SJSA1 (cell line): ENCODE measurements at regions not wholly inside any gene's neighbourhood (a gene's known extent, or its start where the extent isn't known, plus 50 kb on each side); places are given as distances from the start of the nearest gene placed in this dataset.

Experiments
- DNase-seq, 2 experiments: peaks; one replicate each; pipeline ENCODE4 v3.0.0-alpha.2; 2015 to 2020; ENCODE audit warnings: low spot score in 2 of 2, low read depth in 1 of 2
- H3K27ac ChIP-seq: fragments of 250-450 bp; sonication (Bioruptor Pico); 2 replicates; pipeline ENCODE4 v1.5.1; 2020; ENCODE audit warnings: mild to moderate bottlenecking, moderate library complexity
- H3K27me3 ChIP-seq: fragments of 250-450 bp; sonication (Bioruptor Pico); replicated peaks from 2 replicates; pipeline ENCODE4 v1.5.1; 2020; ENCODE audit warnings: mild to moderate bottlenecking, moderate library complexity
- H3K36me3 ChIP-seq: fragments of 250-450 bp; sonication (Bioruptor Pico); 2 replicates; pipeline ENCODE4 v1.5.1; 2020; ENCODE audit warnings: mild to moderate bottlenecking
- H3K4me1 ChIP-seq: fragments of 250-450 bp; sonication (Bioruptor Pico); replicated peaks from 2 replicates; pipeline ENCODE4 v1.6.1; 2021; ENCODE audit warnings: mild to moderate bottlenecking
- H3K4me3 ChIP-seq: fragments of 250-450 bp; sonication (Bioruptor Pico); 2 replicates; pipeline ENCODE4 v1.5.1; 2020; ENCODE audit warnings: mild to moderate bottlenecking
- H3K9me3 ChIP-seq: fragments of 250-450 bp; sonication (Bioruptor Pico); replicated peaks from 2 replicates; pipeline ENCODE4 v1.5.1; 2020; ENCODE audit warnings: mild to moderate bottlenecking

DNA sequence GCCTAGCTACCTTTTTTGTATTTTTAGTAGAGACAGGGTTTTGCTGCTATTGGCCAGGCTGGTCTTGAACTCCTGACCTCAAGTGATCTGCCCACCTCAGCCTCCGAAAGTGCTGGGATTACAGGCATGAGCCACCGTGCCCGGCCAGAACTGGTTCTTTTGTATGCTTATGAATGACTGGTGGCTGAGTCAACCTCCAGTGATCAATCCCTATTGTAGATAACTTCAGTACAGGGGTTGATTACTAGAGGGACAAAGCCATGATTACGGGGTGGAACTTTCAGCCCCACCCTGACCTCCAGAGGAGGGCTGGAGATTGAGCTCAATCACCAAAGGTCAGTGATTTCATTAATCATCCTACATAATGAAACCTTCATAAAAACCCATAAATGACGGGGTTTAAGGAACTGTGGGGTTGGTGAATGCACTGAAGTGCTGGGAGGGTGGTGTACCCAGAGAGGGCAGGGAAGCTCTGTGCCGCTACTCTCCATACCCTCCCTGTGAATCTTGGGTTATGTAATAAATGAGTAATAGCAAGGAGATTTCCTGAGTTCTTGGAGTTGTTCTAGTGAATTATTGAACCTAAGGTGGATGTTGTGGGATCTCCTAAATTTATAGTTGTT lies 281.8 kb upstream of the CXCR4 start:
- H3K4me3 ChIP-seq: no peak overlapping the region
- H3K9me3 ChIP-seq: 0 out of 2 replicates have a peak, but pooled peaks cover 5% of the 10 kb centered on the region
- H3K4me1 ChIP-seq: no peaks in the 10 kb centered on the region
- no peak for DNase-seq
- H3K27ac ChIP-seq: no peak overlapping the region
- H3K36me3 ChIP-seq: no peaks in the 10 kb centered on the region
- no peaks in the 10 kb centered on the region; the same call in 1 of the 2 replicates for H3K27me3 ChIP-seq

DNA sequence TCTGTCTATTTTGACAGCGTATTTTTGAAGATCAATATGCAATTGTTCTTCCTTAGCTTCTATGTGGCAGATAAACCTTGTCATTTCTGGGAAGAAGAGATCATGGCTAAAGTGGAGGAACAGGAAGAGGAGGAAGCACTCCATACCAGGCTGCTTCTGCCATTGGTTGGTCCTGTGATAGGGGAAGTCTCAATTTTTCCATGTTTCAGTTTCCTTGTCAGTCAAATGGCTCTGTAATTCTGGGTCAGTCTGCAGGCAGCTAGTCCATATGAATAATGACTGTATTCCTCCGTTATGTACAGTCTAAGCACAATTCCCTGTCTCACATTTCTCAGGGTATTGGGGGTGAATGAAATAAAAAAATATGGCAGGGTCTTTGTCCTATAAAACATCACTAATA lies 277.6 kb upstream of the CXCR4 start:
- Histone ChIP-seq H3K27me3 (no peaks in the 10 kb centered on the region), H3K9me3 (no peaks in the 10 kb centered on the region), H3K27ac (no peak overlapping the region), H3K4me1 (no peaks in the 10 kb centered on the region), H3K4me3 (no peak overlapping the region), H3K36me3 (no peaks in the 10 kb centered on the region)
- DNase-seq: no peak

GRCh38 chr2:136394136-136395060 lies 276.4 kb upstream of the CXCR4 start:
- Histone ChIP-seq H3K27me3 (no peaks in the 10 kb centered on the region), H3K27ac (no peak overlapping the region), H3K36me3 (no peaks in the 10 kb centered on the region), H3K4me1 (no peaks in the 10 kb centered on the region), H3K9me3 (no peaks in the 10 kb centered on the region), H3K4me3 (no peak overlapping the region)
- DNase-seq: no peak

GRCh38 chr2:136393514-136393913 lies 275.6 kb upstream of the CXCR4 start:
- no peaks in the 10 kb centered on the region for H3K4me1 ChIP-seq
- H3K27me3 ChIP-seq: no peaks in the 10 kb centered on the region; the same call in 1 of the 2 replicates
- no peaks in the 10 kb centered on the region for H3K9me3 ChIP-seq
- H3K36me3 ChIP-seq: no peaks in the 10 kb centered on the region
- DNase-seq: no peak
- H3K4me3 ChIP-seq: no peak overlapping the region
- no peak overlapping the region for H3K27ac ChIP-seq

GRCh38 chr2:136392897-136393505 lies 275.1 kb upstream of the CXCR4 start:
- Histone ChIP-seq H3K9me3 (no peaks in the 10 kb centered on the region), H3K27me3 (no peaks in the 10 kb centered on the region; the same call in 1 of the 2 replicates), H3K36me3 (no peaks in the 10 kb centered on the region), H3K4me3 (no peak overlapping the region), H3K4me1 (no peaks in the 10 kb centered on the region), H3K27ac (no peak overlapping the region)
- no peak for DNase-seq

DNA sequence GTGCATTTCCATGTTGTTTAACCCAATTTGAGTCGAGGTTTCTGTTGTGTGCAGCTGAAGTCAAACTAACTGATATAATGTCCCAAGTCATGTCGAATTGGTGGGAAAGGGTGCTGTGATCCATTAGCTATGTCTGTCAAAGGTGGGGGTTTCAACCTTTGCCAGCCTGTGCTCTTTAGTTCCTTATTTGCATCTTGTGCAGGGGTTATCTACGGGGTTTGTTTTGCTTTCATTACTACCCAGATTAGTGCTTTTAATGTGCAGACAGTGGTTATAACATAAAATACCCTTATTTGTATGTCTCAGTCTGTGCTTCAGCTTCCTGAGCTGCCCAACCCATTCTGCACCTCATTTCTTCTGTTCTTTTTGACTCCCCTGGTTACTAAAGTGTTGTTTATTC lies 271.9 kb upstream of the CXCR4 start:
- no peaks in the 10 kb centered on the region for H3K9me3 ChIP-seq
- no peak overlapping the region for H3K4me3 ChIP-seq
- DNase-seq: no peak
- no peaks in the 10 kb centered on the region for H3K4me1 ChIP-seq
- H3K27me3 ChIP-seq: no peaks in the 10 kb centered on the region; the same call in 1 of the 2 replicates
- no peak overlapping the region for H3K27ac ChIP-seq
- H3K36me3 ChIP-seq: no peaks in the 10 kb centered on the region

GRCh38 chr2:136386046-136386445 lies 268.1 kb upstream of the CXCR4 start:
- no peak overlapping the region for H3K27ac ChIP-seq
- no peak for DNase-seq

DNA sequence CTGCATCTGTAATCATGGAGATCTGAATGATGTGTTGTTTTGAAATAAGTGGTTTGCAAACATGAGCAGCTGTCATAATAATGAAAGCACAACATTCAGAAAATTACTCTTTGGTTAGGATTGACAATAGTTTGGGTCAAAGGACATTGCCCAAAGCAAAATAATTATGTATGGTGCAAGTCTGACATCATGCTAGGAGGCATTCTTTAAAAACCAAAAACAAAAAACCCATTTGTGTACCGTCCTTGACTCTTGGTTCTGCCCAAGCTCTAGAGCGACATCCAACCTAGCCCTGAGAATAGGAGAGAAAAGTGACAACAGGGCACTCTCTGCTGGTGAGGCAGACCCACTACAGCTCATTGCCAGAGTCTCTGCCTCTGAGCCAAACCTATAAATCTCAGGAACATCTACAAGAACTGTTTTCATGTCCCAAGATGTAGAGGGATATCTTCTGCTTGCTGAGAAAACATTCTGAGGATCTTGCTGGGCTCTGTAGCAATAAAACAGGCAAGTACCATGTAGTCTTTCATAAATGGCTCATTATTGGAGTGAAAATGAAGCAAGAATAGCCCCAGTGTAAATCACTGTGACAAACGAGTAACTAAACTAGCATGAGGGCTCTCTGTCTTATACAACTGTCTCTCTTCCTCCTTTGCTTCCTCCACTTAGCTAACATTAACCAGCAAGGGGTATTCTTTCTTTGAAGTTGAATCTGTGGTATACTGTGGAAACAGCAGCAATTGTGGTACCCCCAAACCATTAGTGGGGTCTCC lies 266.8 kb upstream of the CXCR4 start:
- no peaks in the 10 kb centered on the region; the same call in 1 of the 2 replicates for H3K27me3 ChIP-seq
- H3K4me3 ChIP-seq: no peak overlapping the region
- H3K4me1 ChIP-seq: no peaks in the 10 kb centered on the region
- H3K9me3 ChIP-seq: no peaks in the 10 kb centered on the region
- DNase-seq: peak in 1 of 2 experiments; percentile 13
- H3K36me3 ChIP-seq: no peaks in the 10 kb centered on the region
- H3K27ac ChIP-seq: no peak overlapping the region

More at GRCh38 chr2:136386046-136386445, 268.1 kb upstream of the CXCR4 start:
- Histone ChIP-seq H3K36me3 (no peaks in the 10 kb centered on the region), H3K4me1 (no peaks in the 10 kb centered on the region), H3K9me3 (no peaks in the 10 kb centered on the region), H3K27me3 (no peaks in the 10 kb centered on the region; the same call in 1 of the 2 replicates), H3K4me3 (no peak overlapping the region)

GRCh38 chr2:136383167-136383566 lies 265.2 kb upstream of the CXCR4 start:
- Histone ChIP-seq H3K36me3 (no peaks in the 10 kb centered on the region), H3K27me3 (no peaks in the 10 kb centered on the region), H3K9me3 (no peaks in the 10 kb centered on the region), H3K4me1 (no peaks in the 10 kb centered on the region), H3K27ac (no peak overlapping the region), H3K4me3 (no peak overlapping the region)
- no peak for DNase-seq

DNA sequence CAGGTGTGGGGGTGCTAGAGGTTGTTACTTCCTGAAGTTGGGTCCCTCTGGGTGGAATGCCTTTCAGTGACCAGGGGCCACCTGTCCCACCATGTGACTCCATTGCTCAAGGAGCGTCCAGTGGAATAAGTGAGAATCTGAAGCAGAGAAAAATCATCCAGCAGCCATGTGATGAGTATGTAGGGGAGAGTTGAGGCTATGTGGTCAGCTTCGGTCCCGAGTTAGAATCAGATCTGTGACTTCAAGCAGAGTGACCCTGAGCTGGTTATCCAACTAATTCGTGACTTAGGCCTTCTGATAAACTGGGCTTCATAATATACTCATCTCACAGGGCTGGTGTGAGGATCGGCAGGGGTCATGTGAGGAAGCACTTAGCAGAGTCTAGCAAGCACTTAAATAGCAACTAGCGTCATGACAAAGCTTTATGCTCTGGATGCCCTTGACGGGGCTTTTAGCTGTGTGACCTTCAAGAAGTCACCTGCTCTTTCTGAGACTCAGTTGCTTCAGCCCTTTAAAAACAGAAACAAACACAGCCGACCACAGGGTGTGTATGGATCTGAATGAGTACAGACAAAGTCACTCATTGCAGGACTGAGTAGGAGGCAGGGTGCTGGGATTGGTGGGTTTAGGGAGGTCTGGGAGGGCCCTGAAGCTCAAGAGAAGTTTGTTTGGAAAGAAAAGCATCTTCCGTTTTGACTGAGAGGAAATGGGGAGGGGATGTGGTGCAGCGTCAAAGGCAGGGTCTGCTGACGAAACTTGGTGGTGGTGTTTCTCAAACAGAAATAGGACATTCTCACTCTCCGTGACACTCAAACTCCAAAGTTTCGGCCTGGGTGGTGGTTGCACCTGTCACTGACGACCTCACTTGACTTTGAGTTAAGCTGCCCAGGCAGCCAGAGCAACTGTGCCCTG lies 264.0 kb upstream of the CXCR4 start:
- H3K9me3 ChIP-seq: no peaks in the 10 kb centered on the region
- no peaks in the 10 kb centered on the region for H3K27me3 ChIP-seq
- no peak overlapping the region for H3K4me3 ChIP-seq
- no peak for DNase-seq
- no peak overlapping the region for H3K27ac ChIP-seq
- H3K4me1 ChIP-seq: no peaks in the 10 kb centered on the region
- H3K36me3 ChIP-seq: no peaks in the 10 kb centered on the region

- Histone ChIP-seq H3K4me3 (no peak overlapping the region), H3K9me3 (no peaks in the 10 kb centered on the region), H3K36me3 (no peaks in the 10 kb centered on the region), H3K27me3 (no peaks in the 10 kb centered on the region), H3K27ac (no peak overlapping the region), H3K4me1 (no peaks in the 10 kb centered on the region)
- DNase-seq: no peak
Observed at GRCh38 chr2:136381245-136381644, 263.3 kb upstream of the CXCR4 start.

- H3K4me1 ChIP-seq: no peaks in the 10 kb centered on the region
- H3K36me3 ChIP-seq: no peaks in the 10 kb centered on the region
- peak in 1 of 2 experiments; percentile 14 for DNase-seq
- no peak overlapping the region for H3K4me3 ChIP-seq
- H3K27me3 ChIP-seq: no peaks in the 10 kb centered on the region
- H3K9me3 ChIP-seq: no peaks in the 10 kb centered on the region
- no peak overlapping the region for H3K27ac ChIP-seq
Observed at GRCh38 chr2:136378712-136379595, 261.0 kb upstream of the CXCR4 start.
